Globus pallidus (tissue), 1 donor: ENCODE measurements at regions not wholly inside any gene's neighbourhood (a gene's known extent, or its start where the extent isn't known, plus 50 kb on each side); places are given as distances from the start of the nearest gene placed in this dataset.

ENCODE experiments used
- DNase-seq: peaks from one replicate; pipeline ENCODE4 v3.0.0-alpha.2; 2015; ENCODE audit warnings: low spot score

- DNase-seq: no peak
Measured at GRCh38 chr15:77786181-77786890, 153.6 kb upstream of the LINGO1 start.

- DNase-seq: no peak
Measured at GRCh38 chr15:77784361-77785292, 151.9 kb upstream of the LINGO1 start.

GRCh38 chr15:77783636-77784035 lies 150.9 kb upstream of the LINGO1 start:
- DNase-seq: no peak

GRCh38 chr15:77782691-77783090 lies 150.0 kb upstream of the LINGO1 start:
- DNase-seq: no peak

GRCh38 chr15:77781946-77782240 lies 149.2 kb upstream of the LINGO1 start:
- no peak for DNase-seq

- no peak for DNase-seq
Measured at GRCh38 chr15:77781151-77781945, 148.6 kb upstream of the LINGO1 start.

GRCh38 chr15:77778802-77779201 lies 146.1 kb upstream of the LINGO1 start:
- DNase-seq: no peak

- DNase-seq: no peak
Measured at GRCh38 chr15:77775837-77776236, 143.1 kb upstream of the LINGO1 start.

- no peak for DNase-seq
Measured at GRCh38 chr15:77775373-77775772, 142.7 kb upstream of the LINGO1 start.

- no peak for DNase-seq
Measured at GRCh38 chr15:77774350-77774749, 141.6 kb upstream of the LINGO1 start.

GRCh38 chr15:77773903-77774302 lies 141.2 kb upstream of the LINGO1 start:
- DNase-seq: no peak

GRCh38 chr15:77772641-77773402 lies 140.1 kb upstream of the LINGO1 start:
- DNase-seq: no peak

- no peak for DNase-seq
Measured at GRCh38 chr15:77771616-77772015, 138.9 kb upstream of the LINGO1 start.

GRCh38 chr15:77769700-77770099 lies 137.0 kb upstream of the LINGO1 start:
- DNase-seq: no peak

- DNase-seq: no peak
Measured at GRCh38 chr15:77768521-77769078, 135.9 kb upstream of the LINGO1 start.

- DNase-seq: no peak
Measured at GRCh38 chr15:77768107-77768506, 135.4 kb upstream of the LINGO1 start.

- DNase-seq: no peak
Measured at GRCh38 chr15:77764095-77764494, 131.4 kb upstream of the LINGO1 start.

- DNase-seq: no peak
Measured at GRCh38 chr15:77762747-77763355, 130.1 kb upstream of the LINGO1 start.

GRCh38 chr15:77759896-77760592 lies 127.3 kb upstream of the LINGO1 start:
- no peak for DNase-seq

GRCh38 chr15:77753939-77754338 lies 121.2 kb upstream of the LINGO1 start:
- no peak for DNase-seq
